ENCODE measurements at regions not wholly inside any gene's neighbourhood (a gene's known extent, or its start where the extent isn't known, plus 50 kb on each side); places are given as distances from the start of the nearest gene placed in this dataset.
"Not testable (repeated sequence)": the region's sequence is repeated elsewhere in the genome, so short reads cannot be mapped to it uniquely, and the experiment has no call there.

DNA sequence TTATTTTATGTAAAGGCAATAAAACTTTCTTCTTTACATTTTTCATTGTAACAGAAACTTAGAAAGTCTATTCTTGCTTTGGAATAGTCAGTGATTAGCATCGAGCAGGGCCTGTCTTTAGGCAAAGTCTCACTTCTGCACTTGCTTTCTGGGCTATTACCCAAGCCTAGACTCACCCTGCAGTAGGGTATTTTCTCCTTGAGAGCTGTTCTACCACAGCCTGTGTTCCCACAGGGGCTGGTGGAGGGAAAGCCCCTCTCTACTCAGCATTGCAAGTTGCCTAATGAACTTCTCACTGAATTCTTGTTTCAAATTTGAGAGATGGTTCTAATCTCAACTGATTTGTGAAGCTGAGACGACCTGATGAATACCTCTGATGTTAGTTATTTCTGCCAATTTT is 111.7 kb upstream of the KLHL14 start:
- no peak for ATAC-seq

DNA sequence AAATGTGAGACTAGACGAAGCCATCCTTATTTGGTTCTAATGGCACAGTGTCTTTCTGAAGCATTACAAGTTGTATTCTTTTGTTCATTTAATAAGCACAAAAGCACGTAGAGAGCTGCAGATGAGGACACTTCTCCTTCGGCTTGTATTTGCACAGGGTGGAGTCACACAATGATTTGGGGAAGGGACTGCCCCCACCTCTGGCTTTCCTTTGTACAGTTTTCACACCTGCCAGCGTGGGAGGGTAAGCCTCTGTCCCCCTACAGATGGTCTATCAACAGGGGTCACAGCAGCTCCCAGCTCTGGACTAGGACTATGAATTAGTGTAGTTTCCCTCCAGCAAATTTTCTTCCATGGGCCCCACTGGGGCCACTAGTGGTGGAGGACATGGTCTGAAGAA is 108.2 kb upstream of the KLHL14 start:
- ATAC-seq, result no peak

DNA sequence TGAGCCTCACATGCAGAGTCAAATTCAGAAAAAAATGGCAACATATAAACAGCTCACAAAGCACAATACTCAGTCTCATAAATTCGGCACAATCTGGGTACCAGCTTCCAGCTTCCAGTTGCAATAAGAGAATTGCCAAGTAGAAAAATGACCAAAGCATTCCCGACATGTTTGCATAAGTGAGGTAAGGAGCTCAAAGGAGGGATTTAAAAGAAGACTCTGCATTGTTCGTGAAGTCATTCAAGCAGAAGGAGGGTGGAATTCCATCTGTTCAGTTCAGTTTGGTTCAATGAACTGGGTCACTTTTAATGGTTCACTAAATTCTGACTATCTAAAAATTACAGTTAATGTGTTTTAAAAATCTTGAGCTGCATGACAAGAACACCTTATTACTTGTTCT is 106.7 kb upstream of the KLHL14 start:
- ATAC-seq, result no peak

DNA sequence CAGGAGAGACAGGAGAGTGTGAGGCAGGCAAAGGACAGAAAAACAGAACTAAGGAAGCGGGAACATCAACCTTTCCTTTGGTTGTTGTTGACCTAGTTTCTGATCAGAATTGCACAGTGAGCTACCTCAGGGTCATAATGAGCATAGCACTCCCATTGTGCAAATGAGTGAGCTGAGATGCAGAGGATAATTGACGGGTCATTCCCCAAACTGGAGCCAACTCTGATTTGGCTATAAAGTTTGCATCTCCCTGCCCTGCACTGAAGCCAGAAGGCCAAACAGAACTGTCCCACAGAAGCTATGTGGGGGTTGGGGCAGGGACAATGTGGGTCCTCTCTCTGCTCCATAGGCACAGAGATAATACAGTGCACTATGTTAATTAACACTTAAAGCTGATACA is 105.6 kb upstream of the KLHL14 start:
- ATAC-seq, result no peak

DNA sequence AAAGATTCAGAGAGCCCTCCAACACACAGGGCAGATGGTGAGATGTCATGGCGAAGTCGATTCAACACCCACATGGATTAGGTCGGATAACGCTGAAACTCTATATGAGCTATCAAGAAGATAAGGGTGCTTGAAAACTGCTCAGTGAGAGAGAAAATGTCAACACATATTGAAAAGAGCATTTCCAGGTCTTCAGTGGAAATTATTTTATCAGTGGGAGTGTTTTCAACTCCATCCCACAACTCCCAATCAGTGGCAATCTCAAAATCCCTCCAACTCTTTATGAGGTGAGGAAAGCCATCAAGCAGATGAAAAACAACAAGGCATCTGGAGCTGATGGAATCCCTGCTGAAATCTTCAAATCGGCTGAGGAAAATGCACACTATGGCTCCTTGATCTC is 104.5 kb upstream of the KLHL14 start:
- ATAC-seq, result no peak

DNA sequence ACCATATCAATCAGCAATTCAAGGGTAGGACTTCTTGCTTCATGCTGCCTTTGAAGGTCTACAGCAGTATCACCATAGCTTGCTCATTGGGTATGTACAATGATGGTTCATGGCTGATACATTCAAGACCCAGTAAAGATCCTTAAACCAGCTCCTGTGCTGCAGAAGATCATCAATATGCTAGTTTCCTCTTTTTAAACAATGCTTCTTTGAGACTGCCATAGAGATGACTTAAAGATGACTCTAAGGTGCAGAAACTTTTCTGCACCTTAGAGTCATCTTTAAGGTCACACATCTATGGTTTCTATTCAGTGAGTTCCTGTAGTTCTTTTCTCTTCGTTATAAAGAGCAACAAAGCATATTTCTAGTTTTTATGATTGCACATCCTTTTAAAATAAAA is 102.8 kb upstream of the KLHL14 start:
- ATAC-seq, result no peak

DNA sequence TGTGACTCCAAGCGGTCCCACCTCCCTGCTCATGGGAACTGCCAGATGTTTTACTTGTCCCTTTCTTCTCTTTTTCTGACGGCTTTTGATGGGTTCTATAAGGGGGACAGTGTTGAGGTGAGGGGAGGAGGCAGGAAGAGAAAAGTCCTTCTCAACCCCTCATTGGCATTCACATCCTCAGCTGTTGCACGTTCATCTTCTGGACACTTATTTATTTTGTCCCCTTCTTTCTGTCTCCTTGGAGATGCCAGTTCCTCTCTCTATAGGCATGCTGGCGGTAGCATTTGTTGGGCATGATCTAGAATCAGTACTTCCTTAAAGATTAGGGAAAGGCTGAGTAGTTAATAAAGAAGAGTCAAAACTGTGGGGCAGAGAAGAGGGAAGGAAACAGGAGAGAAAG is 99.0 kb upstream of the KLHL14 start:
- no peak for ATAC-seq

DNA sequence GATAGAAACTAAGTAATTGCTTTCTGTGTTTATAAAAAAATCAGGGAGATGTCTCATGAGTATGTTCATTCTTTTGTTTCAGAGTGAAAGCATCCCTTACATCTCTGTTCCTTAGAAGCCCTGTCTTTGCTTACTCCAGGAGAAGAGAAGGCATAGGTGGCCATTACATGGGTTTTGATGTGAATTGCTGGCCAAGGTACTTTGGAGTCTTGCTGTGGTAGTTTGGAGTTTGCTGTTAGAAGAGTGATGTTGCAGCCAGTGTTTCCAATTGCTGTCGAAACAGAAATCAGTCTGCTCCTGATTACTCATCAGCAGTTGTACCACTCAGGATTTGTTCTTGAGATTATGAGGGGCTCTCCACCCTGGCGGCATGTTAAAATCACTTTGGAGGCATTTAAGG is 97.8 kb upstream of the KLHL14 start:
- no peak for ATAC-seq

DNA sequence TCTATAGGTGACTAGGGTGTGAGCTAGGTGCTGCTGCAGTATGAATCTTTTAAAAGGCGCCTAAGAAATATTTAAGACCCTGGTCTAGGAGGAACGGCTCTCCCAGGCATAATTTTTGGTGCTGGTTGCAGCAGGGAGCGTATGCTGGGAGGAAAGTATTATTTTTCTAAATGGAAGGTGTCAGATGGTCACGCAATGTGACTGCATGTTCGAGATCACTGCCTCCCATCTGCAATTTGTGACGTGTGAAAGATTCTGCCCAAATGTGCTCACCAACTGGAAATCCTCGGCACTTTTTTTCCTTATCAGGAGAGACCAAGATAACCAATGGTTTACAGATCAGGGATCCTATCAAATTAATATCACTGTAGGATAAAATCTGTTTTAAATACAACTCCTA is 95.6 kb upstream of the KLHL14 start:
- ATAC-seq, result no peak

DNA sequence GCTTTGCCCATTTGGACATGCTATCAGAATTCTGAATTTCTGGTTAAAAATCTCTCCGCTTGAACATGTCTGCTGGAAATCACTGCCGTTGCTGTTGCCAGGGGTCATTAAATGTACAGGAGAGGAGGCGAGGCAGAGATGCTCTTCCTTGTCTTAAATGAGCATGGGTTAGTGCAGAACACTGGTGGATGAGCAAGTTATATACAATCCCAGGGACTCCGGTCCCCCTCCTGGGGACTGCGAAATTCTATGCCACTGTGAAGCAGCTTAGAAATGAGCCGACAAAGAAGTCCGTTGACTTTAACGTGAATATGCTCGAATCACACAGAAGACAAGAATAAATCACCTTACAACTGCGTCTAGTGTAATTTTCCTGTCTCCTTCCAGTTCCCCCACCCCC is 95.1 kb upstream of the KLHL14 start:
- no peak for ATAC-seq

DNA sequence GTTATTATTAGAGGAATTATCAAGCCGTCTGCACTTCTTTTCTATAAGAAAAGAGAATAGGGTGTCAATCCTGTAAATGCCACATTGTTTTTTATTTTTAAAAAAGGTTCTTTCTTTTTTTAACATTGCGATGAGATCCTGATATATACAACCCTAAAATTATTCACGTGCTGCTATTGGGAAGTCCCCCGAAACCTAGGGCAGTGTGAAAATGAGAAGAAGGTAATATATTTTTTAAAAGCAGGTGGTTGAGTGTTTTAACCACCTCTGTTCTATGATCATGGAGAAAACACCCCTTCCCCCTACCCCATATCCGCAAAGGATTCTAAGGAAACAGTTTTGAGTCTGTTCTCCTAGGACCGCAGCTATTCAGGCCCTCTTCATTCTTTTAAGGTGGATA is 94.5 kb upstream of the KLHL14 start:
- no peak for ATAC-seq

DNA sequence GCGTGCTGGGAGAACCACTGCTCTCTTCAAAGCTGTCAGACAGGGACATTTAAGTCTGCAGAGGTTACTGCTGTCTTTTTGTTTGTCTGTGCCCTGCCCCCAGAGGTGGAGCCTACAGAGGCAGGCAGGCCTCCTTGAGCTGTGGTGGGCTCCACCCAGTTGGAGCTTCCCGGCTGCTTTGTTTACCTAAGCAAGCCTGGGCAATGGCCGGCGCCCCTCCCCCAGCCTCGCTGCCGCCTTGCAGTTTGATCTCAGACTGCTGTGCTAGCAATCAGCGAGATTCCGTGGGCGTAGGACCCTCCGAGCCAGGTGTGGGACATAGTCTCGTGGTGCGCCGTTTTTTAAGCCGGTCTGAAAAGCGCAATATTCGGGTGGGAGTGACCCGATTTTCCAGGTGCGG is 89.2 kb upstream of the KLHL14 start:
- ATAC-seq, result not testable (repeated sequence)

DNA sequence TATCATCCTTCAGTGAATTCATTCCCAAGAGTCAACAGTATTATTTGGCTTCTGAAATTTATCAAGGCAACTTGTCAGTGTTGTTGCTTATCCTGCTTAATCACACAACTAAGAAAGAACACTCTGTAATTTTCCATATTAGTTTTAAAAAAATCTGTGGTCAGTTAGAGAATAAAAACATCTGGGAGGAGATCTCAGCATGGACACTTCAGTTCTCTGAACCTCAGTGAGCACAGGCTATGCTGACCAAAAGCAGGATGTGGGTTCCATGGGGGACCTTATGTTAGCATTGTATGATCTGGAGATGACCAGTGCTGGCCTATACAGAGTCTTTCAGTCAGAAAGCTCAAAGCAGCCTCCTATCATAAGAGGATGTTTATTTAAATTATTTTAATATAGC is 79.1 kb upstream of the KLHL14 start:
- ATAC-seq, result no peak

DNA sequence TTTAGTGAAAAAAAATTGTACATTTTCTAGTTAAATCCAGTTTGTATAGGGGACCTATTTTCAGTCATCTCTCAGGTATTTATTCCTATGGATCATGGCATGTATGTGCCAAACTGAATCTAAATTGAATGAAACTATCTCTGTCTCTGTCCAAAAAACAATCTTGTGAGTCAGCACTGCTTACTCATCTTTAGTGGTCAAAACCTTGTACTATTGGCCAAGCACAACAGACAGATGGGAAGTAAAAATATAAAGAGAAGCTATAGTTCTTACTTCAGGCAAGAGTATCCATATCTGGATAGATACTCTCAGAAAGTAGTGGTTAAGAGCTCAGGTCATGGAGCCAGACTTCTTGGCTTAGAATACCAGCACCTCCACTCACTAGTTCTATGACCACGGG is 76.0 kb upstream of the KLHL14 start:
- ATAC-seq, result no peak

DNA sequence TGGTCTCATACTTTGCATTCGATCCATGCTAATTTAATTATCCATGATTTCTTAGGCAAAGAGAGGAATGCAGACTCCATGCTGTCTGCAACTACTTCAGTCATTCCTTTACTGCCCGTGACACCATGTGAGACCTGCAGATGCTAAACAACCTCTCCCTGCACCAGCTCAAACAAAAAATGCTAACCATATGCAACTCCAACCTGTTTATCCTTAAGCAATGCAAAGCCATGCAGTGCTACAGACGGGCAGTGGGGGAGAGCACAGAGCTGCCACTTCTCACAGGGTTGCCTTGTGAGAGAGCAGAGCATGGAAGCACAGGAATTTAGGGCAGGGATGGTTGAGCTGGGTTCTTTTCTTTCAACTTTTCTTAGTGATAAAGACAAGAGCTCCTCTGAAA is 74.9 kb upstream of the KLHL14 start:
- ATAC-seq, result no peak

DNA sequence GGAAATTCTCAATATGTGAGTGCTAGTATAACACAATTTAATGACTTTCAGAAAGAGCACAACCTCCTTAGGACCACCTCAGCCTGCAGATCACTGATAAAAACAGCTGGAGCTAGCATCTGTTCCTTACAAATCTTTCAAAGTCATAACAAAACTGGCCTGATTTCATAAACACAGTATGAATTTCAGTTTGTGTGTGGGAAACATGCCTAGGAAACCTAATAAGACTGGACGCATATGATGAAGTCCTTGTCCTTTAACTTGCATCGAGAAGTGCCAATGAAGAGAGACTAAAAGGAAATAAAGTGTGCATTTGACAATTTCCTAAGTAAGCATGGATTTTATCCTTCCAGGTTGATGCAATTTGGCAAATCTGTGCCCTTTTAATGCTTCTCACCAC is 74.1 kb upstream of the KLHL14 start:
- no peak for ATAC-seq

DNA sequence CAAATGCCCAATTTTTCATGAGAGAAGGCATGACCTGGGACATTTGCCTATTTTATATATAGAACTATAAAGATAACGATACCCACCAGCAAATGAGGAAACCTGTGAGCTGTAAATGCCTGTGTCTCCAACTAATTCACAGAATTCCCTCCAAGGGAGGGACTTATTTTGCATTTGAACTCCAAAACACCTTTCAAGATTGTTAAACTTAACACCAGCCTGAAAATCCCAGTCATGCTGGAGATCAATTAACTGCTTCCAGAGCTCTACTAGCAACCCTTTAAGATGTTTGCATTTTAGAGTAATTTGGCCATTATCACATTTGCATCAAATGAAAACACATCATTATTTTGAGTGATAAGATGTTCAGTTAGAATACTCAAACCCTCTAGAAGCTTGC is 68.1 kb upstream of the KLHL14 start:
- no peak for ATAC-seq

DNA sequence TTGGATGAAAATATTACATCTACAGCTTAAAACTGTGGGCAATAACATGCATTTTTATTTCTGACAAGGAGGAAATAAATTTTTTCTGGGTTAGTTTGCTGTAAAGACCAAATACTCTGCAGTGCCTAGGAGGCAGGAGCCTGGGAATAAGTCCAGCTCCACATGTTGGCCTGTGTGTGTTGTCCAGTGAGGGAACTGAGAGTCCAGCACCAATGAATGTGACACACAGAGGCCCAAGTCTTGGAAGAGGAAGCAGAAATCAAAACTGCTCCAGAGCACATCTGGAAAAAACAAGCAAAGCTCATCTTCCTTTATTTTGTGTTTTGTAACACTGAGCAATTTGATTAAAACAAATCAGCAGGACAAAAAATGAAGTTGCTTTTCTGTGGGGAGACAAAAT is 63.1 kb upstream of the KLHL14 start:
- no peak for ATAC-seq

DNA sequence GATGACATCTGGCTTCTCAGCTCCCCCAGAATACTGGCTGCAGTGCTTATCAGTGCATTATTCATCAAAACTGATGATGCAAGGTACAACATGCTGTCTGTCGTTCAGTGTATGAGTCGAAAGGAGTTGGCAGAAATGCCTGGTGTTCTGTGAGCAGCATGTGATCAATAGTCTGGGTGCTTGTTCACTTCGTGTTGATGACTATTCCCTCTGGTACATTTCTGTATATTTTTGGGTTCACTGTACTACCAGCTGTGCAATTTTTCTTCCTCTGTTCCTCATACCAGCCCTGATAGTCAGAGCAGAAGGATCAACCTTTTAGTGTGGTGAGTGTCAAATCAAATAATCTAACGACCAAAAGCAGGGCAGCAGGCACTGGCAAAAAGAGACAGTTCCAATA is 59.0 kb upstream of the KLHL14 start:
- peak; percentile 23 for ATAC-seq

DNA sequence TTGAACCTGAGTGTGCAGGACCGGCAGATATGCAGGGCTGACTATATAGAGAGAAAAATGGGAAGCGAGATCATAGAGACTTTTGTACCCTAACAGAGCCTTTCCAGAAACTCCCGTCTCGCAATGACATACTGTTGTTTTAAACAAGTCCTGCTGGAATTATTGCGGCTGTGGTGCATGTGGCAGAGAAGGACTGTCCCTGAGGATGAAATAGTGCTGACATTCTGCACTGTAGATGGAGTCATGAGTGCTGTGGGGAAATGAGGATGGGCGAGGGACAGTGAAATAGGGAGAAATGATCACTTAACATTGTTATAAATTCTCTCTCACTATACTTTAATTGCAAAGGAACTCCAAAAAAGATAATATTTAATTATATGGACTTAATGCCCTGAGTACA is 50.4 kb upstream of the KLHL14 start:
- ATAC-seq, result no peak

Measured in esophagus mucosa (tissue), 1 donor.